PC-3 (cell line): ENCODE measurements at regions not wholly inside any gene's neighbourhood (a gene's known extent, or its start where the extent isn't known, plus 50 kb on each side); places are given as distances from the start of the nearest gene placed in this dataset.

Experiments
- CTCF ChIP-seq: fragments of 300-600 bp; sonication (generic); conservative IDR thresholded peaks from 2 replicates; pipeline ENCODE4 v1.5.1; 2017; ENCODE audit warnings: antibody characterized with exemption, low read depth, mild to moderate bottlenecking, low read length
- EZH2 ChIP-seq: fragments of 300-600 bp; sonication (generic); IDR thresholded peaks from one replicate; pipeline ENCODE4 v1.6.1; 2017; ENCODE audit warnings: antibody characterized with exemption, mild to moderate bottlenecking, low read length; ENCODE audit not compliant: unreplicated experiment
- EZH2phosphoT487 ChIP-seq: fragments of 300-600 bp; sonication (generic); IDR thresholded peaks from 2 replicates; pipeline ENCODE4 v1.6.1; 2018; ENCODE audit warnings: mild to moderate bottlenecking, antibody characterized with exemption, low read length, borderline replicate concordance

- TF ChIP-seq CTCF (no peak), EZH2 (no peak), EZH2phosphoT487 (no peak)
Measured at GRCh38 chr9:117936185-117937130, 232.3 kb downstream of the TLR4 start.
